ENCODE measurements at regions not wholly inside any gene's neighbourhood (a gene's known extent, or its start where the extent isn't known, plus 50 kb on each side); places are given as distances from the start of the nearest gene placed in this dataset.

DNA sequence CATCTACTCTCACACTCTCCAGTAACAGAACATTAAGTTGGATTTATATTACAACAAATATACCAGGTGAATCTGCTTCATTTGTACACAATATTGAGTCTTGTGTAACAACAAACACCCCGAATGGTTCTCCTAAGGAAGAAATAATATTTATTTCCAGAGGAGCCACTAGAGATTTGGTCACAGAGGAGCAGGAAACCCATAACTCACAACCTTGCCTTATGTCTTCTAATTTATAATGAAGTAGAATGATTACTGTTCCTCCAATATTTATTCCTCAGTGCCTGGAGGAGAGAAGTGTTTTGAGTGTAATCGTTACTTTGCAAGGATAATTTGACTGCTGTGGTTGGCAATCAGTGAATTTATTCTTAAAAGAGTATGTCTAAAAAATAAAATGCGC lies 1243.7 kb upstream of the PCDH20 start:
- TF ChIP-seq ZNF274 (IDR thresholded peaks at IDR 0.05; ENCODE audit: low read depth, low read length) (no peak), YY1 (IDR thresholded peaks at IDR 0.05; ENCODE audit: insufficient read depth, insufficient read length) (no peak)
